ENCODE measurements at regions not wholly inside any gene's neighbourhood (a gene's known extent, or its start where the extent isn't known, plus 50 kb on each side); places are given as distances from the start of the nearest gene placed in this dataset.

DNA sequence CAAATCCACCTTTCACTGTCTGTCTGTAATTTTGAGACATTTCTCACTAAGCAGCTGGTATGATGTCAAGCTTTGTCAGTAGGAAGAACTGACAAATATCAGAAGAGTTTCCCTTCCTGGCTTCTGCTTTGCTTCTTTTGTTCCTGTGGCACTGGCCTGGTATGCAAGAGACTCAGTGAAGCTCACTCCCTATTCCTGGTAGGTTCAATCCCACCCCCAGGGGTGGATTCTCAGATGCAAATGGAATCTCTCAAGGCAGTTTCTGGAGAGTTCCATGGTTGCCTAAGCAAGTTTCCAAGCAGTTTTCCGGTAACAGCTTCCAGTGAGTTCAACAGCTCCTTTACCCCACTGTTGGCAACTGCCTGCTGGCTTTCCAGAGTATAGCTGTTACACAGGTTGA lies 683.4 kb downstream of the PTPRC start:
- TF ChIP-seq EZH2 (IDR thresholded peaks at IDR 0.05; ENCODE audit: borderline replicate concordance, insufficient read depth, low read length, poor library complexity, severe bottlenecking) (no peak), POLR2AphosphoS5 (IDR thresholded peaks at IDR 0.05) (no peak), EP300 (conservative IDR thresholded peaks at IDR 0.05; ENCODE audit: poor library complexity, severe bottlenecking) (no peak), RAD21 (conservative IDR thresholded peaks at IDR 0.05) (no peak)
- TF ChIP-seq, protein P1, sequence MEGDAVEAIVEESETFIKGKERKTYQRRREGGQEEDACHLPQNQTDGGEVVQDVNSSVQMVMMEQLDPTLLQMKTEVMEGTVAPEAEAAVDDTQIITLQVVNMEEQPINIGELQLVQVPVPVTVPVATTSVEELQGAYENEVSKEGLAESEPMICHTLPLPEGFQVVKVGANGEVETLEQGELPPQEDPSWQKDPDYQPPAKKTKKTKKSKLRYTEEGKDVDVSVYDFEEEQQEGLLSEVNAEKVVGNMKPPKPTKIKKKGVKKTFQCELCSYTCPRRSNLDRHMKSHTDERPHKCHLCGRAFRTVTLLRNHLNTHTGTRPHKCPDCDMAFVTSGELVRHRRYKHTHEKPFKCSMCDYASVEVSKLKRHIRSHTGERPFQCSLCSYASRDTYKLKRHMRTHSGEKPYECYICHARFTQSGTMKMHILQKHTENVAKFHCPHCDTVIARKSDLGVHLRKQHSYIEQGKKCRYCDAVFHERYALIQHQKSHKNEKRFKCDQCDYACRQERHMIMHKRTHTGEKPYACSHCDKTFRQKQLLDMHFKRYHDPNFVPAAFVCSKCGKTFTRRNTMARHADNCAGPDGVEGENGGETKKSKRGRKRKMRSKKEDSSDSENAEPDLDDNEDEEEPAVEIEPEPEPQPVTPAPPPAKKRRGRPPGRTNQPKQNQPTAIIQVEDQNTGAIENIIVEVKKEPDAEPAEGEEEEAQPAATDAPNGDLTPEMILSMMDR (IDR thresholded peaks at IDR 0.05; ENCODE audit: poor library complexity, severe bottlenecking): no peak

Data from neural cell (in vitro differentiated cells).